ENCODE measurements at regions not wholly inside any gene's neighbourhood (a gene's known extent, or its start where the extent isn't known, plus 50 kb on each side); places are given as distances from the start of the nearest gene placed in this dataset.

GRCh38 chr4:144342949-144343760 lies 202.6 kb upstream of the GYPA start:
- DNase-seq (ENCODE audit: low spot score) = no peak
- Histone ChIP-seq H3K4me1 (ENCODE audit: control insufficient read depth in 4 of 4, insufficient read depth in 4 of 4, low read length in 3 of 4) (no peaks in the 10 kb centered on the region), H3K9ac (ENCODE audit: low read depth in 1 of 2, low read length in 2 of 2) (no peak overlapping the region), H3K27me3 (ENCODE audit: control insufficient read depth in 4 of 4, insufficient read depth in 4 of 4, low read length in 3 of 4) (no peaks in the 10 kb centered on the region), H3K27ac (ENCODE audit: low read depth in 1 of 2, low read length in 2 of 2) (no peak overlapping the region), H3K9me3 (ENCODE audit: control insufficient read depth in 4 of 4, low read length in 3 of 4) (peaks cover 0 to 3% (median under 1%) of the 10 kb centered on the region in 4 donors), H3K4me3 (ENCODE audit: low read depth in 1 of 3, low read length in 3 of 3) (no peak overlapping the region), H3K36me3 (ENCODE audit: control insufficient read depth in 4 of 4, insufficient read depth in 3 of 4, low read depth in 1 of 4, low read length in 3 of 4) (no peaks in the 10 kb centered on the region)
- 73% methylated on average over 7 of the region's 7 CpGs for WGBS
- TF ChIP-seq, protein P1, sequence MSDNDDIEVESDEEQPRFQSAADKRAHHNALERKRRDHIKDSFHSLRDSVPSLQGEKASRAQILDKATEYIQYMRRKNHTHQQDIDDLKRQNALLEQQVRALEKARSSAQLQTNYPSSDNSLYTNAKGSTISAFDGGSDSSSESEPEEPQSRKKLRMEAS (IDR thresholded peaks at IDR 0.05) = no peak
- TF ChIP-seq, protein P2, sequence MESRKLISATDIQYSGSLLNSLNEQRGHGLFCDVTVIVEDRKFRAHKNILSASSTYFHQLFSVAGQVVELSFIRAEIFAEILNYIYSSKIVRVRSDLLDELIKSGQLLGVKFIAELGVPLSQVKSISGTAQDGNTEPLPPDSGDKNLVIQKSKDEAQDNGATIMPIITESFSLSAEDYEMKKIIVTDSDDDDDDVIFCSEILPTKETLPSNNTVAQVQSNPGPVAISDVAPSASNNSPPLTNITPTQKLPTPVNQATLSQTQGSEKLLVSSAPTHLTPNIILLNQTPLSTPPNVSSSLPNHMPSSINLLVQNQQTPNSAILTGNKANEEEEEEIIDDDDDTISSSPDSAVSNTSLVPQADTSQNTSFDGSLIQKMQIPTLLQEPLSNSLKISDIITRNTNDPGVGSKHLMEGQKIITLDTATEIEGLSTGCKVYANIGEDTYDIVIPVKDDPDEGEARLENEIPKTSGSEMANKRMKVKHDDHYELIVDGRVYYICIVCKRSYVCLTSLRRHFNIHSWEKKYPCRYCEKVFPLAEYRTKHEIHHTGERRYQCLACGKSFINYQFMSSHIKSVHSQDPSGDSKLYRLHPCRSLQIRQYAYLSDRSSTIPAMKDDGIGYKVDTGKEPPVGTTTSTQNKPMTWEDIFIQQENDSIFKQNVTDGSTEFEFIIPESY (IDR thresholded peaks at IDR 0.05) = no peak
- TF ChIP-seq SP1 (IDR thresholded peaks at IDR 0.05) = no peak
- no peak for TF ChIP-seq HNF4A (conservative IDR thresholded peaks at IDR 0.05)
- TF ChIP-seq JUND (IDR thresholded peaks at IDR 0.05) = no peak
- no peak for TF ChIP-seq NR2F2 (IDR thresholded peaks at IDR 0.05)
- TF ChIP-seq EGR1 (IDR thresholded peaks at IDR 0.05; ENCODE audit: low read depth in 2 of 2) = no peak
- no peak for TF ChIP-seq CTCF (IDR thresholded peaks at IDR 0.05; ENCODE audit: low read depth, low read length, missing input control)
- TF ChIP-seq RXRA (IDR thresholded peaks at IDR 0.05) = no peak
- TF ChIP-seq TAF1 (conservative IDR thresholded peaks at IDR 0.05) = no peak
- TF ChIP-seq, protein P3, sequence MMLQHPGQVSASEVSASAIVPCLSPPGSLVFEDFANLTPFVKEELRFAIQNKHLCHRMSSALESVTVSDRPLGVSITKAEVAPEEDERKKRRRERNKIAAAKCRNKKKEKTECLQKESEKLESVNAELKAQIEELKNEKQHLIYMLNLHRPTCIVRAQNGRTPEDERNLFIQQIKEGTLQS (IDR thresholded peaks at IDR 0.05) = no peak

GRCh38 chr4:144347121-144347520 lies 206.6 kb upstream of the GYPA start:
- no peak overlapping the region for H3K4me3 ChIP-seq (ENCODE audit: low read depth in 1 of 3, low read length in 3 of 3)
- H3K4me1 ChIP-seq (ENCODE audit: control insufficient read depth in 4 of 4, insufficient read depth in 4 of 4, low read length in 3 of 4) = no peaks in the 10 kb centered on the region
- H3K9me3 ChIP-seq (ENCODE audit: control insufficient read depth in 4 of 4, low read length in 3 of 4) = no peaks in the 10 kb centered on the region
- no peak overlapping the region for H3K9ac ChIP-seq (ENCODE audit: low read depth in 1 of 2, low read length in 2 of 2)
- no peak for DNase-seq (ENCODE audit: low spot score)
- no peak overlapping the region for H3K27ac ChIP-seq (ENCODE audit: low read depth in 1 of 2, low read length in 2 of 2)
- no peaks in the 10 kb centered on the region for H3K36me3 ChIP-seq (ENCODE audit: control insufficient read depth in 4 of 4, insufficient read depth in 3 of 4, low read depth in 1 of 4, low read length in 3 of 4)
- 63% methylated on average over 4 of the region's 4 CpGs for WGBS
- H3K27me3 ChIP-seq (ENCODE audit: control insufficient read depth in 4 of 4, insufficient read depth in 4 of 4, low read length in 3 of 4) = no peaks in the 10 kb centered on the region
- TF ChIP-seq GABPA (IDR thresholded peaks at IDR 0.05 in 1 of 2, conservative IDR thresholded peaks at IDR 0.05 in 1 of 2) (no peak), RAD21 (IDR thresholded peaks at IDR 0.05) (no peak), CTCF (IDR thresholded peaks at IDR 0.05; ENCODE audit: low read depth, low read length, missing input control) (no peak), HNF4A (conservative IDR thresholded peaks at IDR 0.05) (no peak), FOXA1 (IDR thresholded peaks at IDR 0.05) (no peak), JUND (IDR thresholded peaks at IDR 0.05) (no peak)

All from liver (tissue), 8 donors.